Fibroblast of lung (primary cell): ENCODE measurements at regions not wholly inside any gene's neighbourhood (a gene's known extent, or its start where the extent isn't known, plus 50 kb on each side); places are given as distances from the start of the nearest gene placed in this dataset.

Experiments used
- CTCF ChIP-seq, 2 donors: IDR thresholded peaks in 1 of 2; conservative IDR thresholded peaks in 1 of 2; 1 replicate in 1 of 2; 2 replicates in 1 of 2; pipeline ENCODE4 v1.5.1; 2011 to 2012; ENCODE audit warnings: low read length in 2 of 2, control low read depth in 1 of 2, inconsistent platforms in 1 of 2, low read depth in 1 of 2, mild to moderate bottlenecking in 1 of 2
- EZH2 ChIP-seq: IDR thresholded peaks from 2 replicates; pipeline ENCODE4 v1.5.1; 2012; ENCODE audit warnings: low read length, control low read depth, mild to moderate bottlenecking; ENCODE audit errors: missing control alignments

- TF ChIP-seq CTCF (conservative IDR thresholded peaks at IDR 0.05 in 1 of 2, IDR thresholded peaks at IDR 0.05 in 1 of 2; ENCODE audit: low read depth in 1 of 2, low read length in 2 of 2) (no peak), EZH2 (no peak)
Observed at GRCh38 chr10:130234171-130234965, 98.2 kb downstream of the GLRX3 start.
